Adipose tissue (tissue), 3 donors: ENCODE measurements at regions not wholly inside any gene's neighbourhood (a gene's known extent, or its start where the extent isn't known, plus 50 kb on each side); places are given as distances from the start of the nearest gene placed in this dataset.
"Not testable (repeated sequence)": the region's sequence is repeated elsewhere in the genome, so short reads cannot be mapped to it uniquely, and the experiment has no call there.

Experiments
- H3K27ac ChIP-seq: one replicate; pipeline ENCODE4 v1.5.1; 2013; ENCODE audit warnings: low read depth, low read length
- WGBS, 3 donors: extraction: QIAGEN DNeasy Blood & Tissue Kit; methylation state at CpG; one replicate each; pipeline ENCODE4 v1.1.7; 2013; 5-methylcytosine and 5-hydroxymethylcytosine counted together
- donor health status: healthy with polysubstance abuse.
- donor health status: Bipolar disorder and iron deficiency.
- donor health status: healthy.

DNA sequence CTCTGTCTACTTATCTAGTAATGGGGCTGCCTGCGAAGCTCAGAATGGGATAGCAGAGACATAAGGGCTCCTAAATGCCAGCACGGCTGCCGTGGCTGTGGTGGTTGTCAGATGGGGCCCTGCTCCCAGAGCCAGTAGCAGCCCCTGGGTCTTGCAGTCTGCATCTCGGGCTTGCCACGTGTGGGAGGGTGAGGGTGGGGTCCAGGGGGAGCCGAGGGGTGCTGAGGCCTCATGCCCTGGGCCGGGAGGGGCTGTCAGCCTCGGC is 88.8 kb upstream of the GSE1 start:
- no peak overlapping the region for H3K27ac ChIP-seq
- WGBS, 3 donors, result 37 to 51% (median 47%) methylated on average over 8 of the region's 8 CpGs

DNA sequence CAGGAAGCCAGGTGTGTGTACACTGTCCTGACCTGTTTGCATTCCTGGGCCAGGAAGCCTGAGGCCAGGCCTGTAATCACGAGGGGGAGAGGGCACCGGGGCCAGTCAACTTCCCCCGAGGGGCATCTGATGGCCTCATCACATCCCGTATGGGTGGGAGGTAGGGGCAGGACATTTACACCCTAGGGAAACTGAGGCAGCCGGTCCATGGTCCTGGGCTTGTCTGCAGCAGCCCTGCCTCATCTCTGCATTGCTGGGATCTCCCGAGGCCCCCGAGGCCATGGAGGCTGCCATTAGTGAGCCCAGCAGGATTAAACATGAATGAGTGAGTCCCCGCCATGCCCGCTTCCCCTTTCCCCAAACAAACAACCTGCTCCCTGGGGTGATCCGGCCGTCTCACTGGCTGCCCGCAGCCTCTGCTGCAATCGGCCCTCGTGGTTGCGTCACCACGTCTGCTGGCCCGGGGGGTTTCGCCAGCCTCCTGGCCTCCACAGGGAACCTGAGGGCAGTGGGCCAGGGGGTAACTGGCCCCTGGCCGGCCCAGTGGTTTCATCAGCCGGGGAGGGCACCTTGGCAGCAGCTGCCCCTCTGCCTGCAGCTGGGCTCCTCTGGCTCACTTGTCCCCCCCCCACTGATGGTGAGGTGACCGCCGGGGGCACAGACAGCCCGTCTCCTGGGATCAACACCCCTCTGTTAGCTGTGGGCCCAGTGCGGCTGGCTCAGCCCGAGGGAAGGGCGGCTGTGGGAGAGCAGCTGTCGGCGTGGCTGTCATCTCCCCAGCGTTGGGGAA is 88.3 kb upstream of the GSE1 start:
- H3K27ac ChIP-seq, result no peak overlapping the region
- 39 to 66% (median 48%) methylated on average over 27 to 29 of the region's 29 CpGs for whole genome bisulfite sequencing, 3 donors

DNA sequence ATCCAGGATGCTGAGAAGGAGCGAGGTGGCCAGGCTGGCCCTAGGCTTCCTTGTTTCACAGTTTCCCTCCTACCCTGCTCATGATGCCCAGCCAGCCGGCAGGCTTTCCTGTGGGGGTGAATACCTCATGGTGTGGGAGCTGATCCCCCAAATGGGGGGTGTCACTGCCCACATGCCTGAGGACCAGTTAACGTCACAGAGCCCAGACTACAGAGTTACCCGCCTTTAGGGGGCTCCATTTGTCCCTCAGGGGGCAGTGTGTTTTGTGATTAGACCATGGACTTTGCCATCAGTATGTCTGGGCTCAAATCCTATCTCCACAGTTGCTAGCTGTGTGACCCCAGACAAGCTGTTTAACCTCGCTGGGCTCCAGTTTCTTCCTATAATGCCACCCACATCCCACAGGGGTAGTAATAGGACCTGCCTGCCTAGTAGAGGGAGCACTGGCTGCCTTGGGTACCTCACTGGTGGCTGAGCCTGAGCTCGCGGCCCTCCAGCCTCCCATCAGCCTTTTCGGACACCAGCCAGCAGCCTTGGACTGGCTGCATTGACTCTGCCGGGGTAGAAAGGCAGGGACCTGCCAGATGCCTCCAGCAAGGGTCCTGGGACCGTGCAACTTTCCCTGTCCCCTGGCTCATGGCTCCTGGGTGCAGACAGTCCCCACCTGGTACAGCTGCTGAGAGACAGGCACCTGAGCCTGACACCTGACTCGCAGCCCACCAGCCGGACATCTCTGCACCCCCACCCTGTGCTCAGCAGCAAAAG is 87.5 kb upstream of the GSE1 start:
- 72 to 89% (median 77%) methylated on average over 12 of the region's 12 CpGs for WGBS, 3 donors
- no peak overlapping the region for H3K27ac ChIP-seq

DNA sequence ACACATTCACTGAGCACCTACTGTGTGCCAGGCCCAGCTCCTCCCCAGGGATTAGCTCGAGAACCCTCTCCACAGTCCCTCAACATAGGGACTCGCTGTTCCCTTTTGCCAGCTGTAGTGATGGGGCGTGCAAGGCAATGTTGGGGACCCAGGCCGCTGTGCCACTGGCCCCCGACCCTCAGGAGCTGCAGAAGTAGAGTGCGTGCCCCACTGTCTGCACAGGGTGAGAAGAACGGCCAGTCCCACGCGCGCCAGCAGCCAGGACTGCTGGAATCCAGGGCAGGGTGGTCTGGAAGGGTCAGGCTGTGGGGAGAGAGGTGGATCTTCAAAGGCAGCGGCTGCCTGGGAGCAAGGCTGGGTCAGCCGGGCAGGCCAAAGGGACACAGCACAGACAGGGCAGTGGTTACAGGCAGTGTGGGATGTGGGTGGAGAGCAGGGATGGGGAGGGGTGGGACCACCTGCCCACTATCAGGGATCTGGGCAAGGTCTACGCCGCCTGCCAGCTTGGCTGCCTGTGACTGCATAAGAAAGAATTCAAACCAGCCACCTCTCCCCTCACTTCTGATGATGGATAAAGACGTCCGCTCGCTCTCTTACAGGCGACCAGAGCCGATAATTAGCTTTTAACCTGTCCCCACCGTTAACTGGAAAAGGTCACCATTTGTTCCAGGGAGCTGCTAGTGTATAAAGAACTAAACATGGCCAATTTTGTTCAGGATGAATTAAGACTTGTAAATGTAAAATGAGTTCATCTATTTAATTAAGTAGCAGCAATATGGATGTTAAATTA is 86.7 kb upstream of the GSE1 start:
- WGBS, 3 donors, result 93 to 94% (median 93%) methylated on average over 20 of the region's 20 CpGs
- H3K27ac ChIP-seq, result no peak overlapping the region

DNA sequence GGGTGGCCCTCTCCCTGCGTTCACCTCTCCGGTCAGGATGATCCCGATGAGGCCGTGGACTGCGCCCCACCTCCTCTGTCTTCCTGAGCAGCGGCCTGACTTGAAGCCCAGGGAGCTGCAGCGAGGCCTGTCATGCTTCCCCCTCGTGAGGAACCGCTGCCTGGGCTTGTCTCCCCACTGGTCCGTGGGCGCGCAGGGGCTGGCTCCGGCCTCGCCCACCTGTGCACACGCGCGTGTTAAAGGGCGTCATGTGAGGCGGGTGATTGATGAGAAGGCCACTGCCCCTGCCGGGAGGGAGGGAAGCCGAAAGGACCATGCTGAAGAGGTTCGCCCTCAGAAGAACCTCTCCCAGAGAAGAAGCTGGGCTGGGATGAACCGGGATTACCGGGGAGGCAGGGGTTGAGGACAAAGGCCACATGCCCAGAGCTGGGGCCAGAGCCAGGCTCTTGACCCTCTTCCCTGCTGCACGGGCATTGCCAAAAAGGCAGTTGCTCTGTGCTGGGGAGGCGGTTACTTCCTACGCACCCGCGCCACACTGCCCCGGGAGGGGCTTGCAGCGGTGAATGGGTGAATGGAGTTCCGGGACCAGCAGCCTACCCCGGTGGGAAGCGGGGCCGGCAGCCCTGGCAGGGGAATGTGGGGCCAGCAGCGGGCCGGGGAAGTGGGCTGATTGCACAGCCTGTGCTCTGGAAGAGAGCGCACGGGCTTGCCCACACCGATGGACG is 85.9 kb upstream of the GSE1 start:
- H3K27ac ChIP-seq, result no peak overlapping the region
- WGBS, 3 donors, result 62 to 88% (median 65%) methylated on average over 38 to 41 of the region's 41 CpGs

DNA sequence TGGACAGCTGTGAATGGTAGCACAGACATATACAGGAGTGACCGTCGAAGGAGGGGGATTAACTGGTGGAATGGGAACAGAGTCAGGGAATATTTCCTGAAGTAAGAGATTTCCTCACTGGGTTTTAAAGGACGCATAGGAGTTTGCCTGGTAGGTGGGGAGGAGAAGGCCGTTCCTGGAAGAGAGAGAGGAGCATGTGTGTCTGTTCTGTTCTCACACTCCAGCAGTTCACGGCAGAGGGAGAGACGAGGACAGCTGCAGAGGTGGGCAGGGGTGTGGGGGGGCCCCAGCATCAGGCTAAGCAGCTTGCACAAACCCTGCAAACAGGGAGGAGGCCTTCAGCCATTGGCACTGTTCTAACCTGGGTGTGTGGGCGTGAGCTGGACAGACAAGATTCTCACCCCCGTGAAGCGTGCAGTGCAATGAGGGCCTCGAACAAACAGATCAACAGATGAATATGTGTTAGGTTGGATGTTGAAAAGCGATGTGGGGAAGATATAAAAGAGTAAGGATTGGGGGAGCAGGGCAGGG is 85.3 kb upstream of the GSE1 start:
- WGBS, 3 donors, result 83 to 94% (median 85%) methylated on average over 11 of the region's 11 CpGs
- no peak overlapping the region for H3K27ac ChIP-seq

DNA sequence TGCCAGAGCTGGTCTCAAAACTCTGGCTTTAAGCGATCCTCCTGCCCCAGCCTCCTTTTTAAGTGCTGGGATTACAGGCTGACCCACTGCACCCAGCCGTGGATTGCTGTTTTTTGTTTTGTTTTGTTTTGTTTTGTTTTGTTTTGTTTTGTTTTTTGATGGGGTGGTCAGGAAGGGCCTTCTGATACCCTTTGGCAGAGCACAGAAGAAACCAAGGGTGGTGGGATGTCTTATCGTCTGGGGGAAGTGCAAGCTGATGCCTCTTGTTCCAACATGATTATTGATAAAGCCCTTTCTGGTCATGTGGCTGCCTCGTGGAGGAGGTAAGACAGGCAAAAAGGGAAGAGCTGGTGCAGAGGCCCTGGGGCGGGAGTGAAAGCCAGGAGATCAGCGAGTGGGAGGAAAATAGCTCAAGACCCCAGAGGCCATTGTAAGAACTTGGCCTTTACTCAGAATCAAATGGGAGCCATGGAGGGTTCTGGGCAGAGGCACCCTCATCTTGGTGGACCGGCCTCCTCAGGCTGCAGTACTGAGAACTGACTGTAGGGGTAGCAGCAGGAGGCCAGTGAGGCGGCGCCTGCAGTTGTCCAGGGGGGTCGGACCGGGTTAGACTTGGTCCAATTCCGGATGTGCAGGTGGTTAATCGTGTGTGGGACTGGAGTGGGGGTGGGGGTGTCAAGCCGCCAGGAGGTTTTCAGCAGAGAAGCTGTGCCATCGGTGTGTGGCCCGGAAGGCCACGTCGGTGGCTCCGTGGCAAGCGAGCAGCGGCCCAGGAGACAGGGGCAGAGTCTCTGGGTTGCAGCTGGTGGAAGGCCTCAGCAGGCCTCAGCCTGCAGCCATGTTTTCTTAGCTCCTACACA is 84.4 kb upstream of the GSE1 start:
- H3K27ac ChIP-seq, result no peak overlapping the region

DNA sequence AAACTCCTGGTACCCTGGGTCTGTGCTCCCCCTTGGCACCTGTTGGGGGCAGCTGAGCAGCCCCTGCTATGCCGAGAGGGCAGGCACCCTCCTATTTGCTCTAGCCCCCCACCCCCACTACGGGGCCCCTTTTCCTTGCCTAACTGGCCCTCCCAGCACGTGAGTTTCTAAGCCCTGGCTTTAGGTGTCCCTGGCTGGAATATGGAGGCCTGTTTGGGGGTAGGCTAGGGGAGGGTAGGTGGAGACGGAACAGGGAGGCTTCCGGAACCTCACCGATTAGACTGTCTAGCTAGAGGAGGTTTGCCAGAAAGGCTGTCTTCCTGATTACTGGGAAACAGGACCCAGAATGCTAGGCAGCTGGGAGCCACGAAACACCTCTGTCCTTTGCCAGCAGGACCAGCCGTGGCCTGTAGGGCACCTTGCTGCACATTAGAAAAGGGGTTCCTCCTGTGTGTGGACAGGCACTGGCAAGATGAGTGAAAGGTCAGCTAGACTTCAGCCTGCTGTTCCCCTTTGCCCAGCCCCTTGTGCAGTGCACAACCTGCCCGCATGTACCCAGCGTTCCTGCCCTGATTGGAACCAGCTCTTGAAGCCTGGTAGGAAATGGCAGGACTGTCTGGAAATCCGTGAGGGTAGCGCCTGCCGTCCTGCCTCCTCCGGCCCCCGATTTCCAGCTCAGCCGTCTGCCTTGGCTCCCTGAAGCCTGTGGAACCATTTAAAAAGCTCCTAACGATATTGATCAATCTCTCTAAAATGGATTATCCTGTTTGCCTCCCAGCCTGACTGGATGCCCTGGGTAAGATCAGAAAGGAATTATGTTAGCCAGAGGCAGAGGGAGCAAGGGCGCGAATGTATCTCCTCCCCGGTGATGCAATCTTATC is 83.4 kb upstream of the GSE1 start:
- no peak overlapping the region for H3K27ac ChIP-seq
- WGBS, 3 donors, result 72 to 87% (median 82%) methylated on average over 20 of the region's 20 CpGs

More for the DNA sequence above, 84.4 kb upstream of the GSE1 start:
- WGBS, 3 donors, result 73 to 88% (median 74%) methylated on average over 21 of the region's 21 CpGs

DNA sequence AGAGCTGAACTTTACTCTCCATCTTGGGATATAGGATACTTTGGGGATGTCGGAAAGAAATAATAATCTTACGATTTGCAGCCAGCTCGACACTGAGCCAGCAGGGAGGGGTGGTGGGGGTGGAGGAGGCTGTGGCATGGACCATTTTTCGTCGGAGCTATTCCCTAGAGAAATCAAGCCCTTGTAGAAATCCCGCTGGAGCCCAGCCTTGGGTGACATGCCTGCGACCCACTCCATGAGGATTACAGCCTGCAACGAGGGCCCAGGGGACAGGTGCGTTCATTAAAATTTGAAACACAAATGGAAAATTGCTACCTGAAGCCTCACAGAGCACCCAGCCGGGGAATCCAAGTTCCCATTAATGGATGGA is 82.8 kb upstream of the GSE1 start:
- no peak overlapping the region for H3K27ac ChIP-seq
- WGBS, 3 donors, result 74 to 88% (median 79%) methylated on average over 10 of the region's 10 CpGs

DNA sequence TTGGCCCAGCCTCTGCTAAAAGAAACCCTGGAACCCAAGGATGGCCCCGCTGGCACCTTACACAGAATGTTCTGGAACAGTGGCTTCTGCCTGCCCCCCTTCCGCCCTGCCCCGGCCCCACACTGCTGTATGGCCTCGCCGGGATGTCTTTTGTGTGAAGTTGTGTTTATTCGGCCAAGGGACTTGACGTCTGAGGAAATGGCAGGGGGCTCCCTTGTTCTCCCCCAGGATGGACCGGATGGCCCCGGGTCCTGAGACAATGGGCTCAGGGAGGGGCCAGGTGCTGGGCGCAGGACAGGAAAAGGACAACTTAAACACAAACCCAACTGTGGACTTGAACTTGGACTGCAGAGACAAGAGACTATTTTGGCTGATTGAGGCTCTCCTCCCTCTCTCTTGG is 81.6 kb upstream of the GSE1 start:
- no peak overlapping the region for H3K27ac ChIP-seq
- 65 to 84% (median 81%) methylated on average over 10 of the region's 10 CpGs for WGBS, 3 donors

DNA sequence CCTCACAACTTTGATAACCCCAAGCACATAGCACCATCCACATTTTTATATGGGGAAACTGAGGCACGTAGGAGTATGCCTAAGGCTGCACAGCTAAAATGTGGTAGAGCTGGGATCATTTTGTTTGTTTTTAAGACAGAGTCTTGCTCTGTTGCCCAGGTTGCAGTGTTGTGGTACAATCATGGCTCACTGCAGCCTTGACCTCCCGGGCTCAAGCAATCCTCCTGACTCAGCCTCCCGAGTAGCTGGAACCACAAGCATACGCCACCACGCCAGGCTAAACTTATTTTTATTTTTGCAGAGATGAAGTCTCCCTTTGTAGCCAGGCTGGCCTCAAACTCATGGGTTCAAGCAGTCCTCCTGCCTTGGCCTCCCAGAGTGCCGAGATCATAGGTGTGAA is 81.0 kb upstream of the GSE1 start:
- 94 to 97% (median 94%) methylated on average over 6 of the region's 6 CpGs for WGBS, 3 donors
- H3K27ac ChIP-seq, result no peak overlapping the region

DNA sequence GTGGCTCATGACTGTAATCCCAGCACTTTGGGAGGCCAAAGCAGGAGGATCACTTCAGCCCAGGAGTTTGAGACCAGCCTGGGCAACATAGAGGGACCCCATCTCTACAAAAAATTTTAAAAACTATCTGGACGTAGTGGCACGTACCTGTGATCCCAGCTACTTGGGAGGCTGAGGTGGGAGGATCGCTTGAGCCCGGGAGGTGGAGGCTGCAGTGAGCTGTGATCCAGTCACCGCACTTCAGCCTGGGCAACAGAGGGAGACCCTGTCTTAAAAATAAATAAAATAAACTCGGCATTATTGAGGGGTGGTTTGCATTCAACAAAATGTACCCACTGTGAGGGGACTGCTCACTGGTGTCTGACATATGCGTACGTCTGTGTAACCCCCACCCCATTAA is 79.5 kb upstream of the GSE1 start:
- WGBS, 3 donors, result 85 to 92% (median 89%) methylated on average over 8 of the region's 8 CpGs

DNA sequence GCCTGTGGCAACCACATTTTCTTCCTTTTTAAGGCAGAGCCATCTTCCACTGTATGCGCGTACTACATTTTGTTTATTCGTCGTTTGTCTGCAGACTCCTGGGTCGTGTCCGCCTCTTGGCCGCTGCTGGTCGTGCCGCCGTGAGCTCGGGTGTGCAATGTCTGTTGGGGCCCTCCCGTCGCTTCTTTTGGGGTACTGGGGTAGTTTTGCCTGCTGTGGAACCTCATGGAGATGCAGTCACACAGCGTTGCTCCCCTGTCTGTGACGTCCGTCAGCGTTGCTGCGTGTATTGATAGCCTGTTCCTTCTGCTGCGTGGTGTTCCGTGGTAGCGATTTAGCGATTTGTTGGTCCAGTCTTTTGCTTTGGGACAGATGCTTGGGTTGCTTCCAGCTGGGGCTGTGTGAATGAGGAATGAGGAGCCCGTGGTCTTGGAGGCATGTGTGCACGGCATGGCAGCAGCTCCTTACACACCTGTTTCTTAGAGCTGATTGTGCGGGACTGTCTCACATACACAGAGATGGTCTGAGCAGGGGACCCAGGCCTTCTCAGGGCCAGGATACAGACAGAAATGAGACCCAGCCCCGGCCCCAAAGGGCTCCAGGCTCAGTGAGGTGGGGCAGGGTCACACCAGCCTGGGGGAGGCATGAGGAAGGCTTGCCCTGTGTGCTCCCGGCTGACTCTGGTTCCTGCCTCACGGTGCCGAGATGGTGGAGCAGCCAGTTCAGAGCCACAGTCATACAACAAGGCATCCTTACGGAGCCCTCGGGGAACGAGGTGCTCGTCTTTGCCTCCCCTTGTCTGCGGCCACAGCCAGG is 78.4 kb upstream of the GSE1 start:
- no peak overlapping the region for H3K27ac ChIP-seq
- 66 to 87% (median 83%) methylated on average over 34 of the region's 34 CpGs for WGBS, 3 donors

More for the DNA sequence above, 79.5 kb upstream of the GSE1 start:
- H3K27ac ChIP-seq, result not testable (repeated sequence)

DNA sequence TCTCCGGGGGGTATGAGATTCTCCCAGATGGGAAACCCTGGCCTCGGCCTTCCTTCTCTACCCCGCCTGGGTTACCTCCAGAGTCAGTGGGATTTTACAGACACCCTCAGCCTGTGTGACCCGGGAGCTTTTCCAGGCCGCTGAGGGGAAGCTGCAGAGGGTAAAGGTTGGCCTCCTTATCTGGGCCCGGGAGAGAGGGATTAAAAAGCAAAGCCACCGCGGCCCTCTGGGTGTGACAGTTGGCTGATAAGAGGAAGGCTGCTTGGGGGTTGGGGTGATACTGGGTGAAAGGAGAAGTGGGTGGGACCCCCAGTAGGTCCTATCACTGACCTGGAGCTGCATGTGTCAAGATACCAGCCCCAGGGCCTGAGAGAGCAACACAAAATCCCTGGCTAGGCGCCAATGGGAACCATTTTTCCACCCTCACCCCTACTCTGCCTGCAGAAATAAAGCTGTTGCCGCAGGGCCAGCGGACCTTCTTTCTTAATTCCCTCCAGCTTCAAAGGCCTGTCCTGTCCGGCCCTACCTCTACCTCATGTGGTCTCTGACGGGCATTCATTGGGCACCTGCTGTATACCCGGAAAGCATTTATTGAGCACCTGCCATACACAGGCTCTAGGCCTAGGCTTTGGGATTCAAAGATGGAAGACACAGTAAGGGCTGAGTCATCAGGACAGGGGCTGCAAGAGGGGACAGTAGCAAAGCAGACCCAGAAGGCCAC is 77.6 kb upstream of the GSE1 start:
- WGBS, 3 donors, result 34 to 52% (median 45%) methylated on average over 14 of the region's 14 CpGs
- no peak overlapping the region for H3K27ac ChIP-seq

DNA sequence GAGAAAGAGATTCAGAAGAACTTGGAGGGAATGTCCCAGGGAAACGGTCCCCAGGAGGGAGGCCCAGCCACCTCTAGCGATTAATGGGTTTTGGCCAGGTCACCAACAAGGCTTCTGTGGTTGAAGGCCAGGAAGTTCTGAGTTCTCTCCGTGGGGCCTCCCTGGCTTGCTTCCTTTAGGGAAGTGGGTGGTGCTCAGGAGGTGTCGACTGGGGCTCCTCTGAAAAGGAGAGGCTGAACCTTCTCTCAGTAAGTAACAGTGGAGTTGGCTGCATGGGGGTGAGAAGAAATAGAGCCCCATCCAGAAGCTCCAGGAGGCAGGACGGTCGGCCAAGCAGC is 77.1 kb upstream of the GSE1 start:
- whole genome bisulfite sequencing, 3 donors, result 9 to 13% (median 12%) methylated on average over 6 of the region's 6 CpGs
- no peak overlapping the region for H3K27ac ChIP-seq
